ENCODE measurements at regions not wholly inside any gene's neighbourhood (a gene's known extent, or its start where the extent isn't known, plus 50 kb on each side); places are given as distances from the start of the nearest gene placed in this dataset.

DNA sequence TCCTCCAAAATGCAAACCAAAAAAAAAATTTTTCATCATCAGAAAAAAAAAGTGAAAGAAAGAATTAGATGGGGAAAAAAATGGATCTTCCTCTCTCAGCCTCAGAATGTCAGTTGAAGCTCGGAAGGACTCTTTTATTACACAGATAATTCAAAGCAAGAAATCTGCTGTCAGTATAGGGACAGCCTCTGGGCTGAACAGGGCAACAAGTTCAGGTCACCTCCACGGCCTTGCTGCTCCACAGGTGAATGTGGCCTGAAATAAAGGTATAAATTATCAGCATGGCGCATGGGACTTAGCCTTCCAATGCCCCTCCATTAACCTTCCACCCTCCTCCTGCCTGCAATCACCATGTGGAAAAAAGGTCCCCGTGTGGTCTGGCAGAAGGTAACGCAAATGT is 316.8 kb upstream of the POU3F3 start:
- DNase-seq (ENCODE audit: low spot score) = no peak

DNA sequence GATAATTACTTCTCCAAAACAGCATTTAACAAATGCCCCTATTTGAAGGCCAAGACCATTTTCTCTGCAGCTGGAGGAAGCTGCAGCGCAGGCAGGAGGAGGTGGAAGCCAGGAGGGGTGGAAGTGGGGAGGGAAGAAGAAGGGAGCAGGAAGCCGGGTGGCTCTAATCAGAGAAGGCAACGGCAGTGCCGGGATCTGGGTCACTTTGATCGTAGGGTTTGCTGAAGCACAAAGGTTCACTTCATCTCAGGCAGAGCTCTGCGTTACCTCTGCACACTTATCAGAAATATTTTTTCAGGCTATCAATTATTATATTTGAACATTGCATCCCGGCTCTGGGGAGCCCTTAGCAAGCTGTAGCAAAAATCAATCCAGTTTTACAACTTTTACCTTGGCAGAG is 315.8 kb upstream of the POU3F3 start:
- DNase-seq (ENCODE audit: low spot score) = no peak

DNA sequence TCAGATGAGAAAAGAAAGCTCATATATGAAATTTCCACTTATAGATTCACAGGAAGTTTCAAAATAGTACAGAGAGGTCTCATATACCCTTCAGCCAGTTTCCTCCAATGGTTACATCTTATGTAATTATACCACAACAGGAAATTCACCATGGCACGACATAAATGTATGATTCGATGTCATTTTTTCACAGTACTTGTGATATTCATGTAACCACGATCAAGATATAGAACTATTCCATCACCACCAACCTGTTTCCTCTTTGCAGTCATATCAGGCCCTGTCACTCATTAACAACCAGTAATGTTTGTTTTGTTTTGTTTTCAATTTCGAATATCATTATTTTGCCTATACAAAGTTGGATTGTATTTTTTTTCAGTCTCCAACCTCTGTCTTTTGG is 314.3 kb upstream of the POU3F3 start:
- no peak for DNase-seq (ENCODE audit: low spot score)

DNA sequence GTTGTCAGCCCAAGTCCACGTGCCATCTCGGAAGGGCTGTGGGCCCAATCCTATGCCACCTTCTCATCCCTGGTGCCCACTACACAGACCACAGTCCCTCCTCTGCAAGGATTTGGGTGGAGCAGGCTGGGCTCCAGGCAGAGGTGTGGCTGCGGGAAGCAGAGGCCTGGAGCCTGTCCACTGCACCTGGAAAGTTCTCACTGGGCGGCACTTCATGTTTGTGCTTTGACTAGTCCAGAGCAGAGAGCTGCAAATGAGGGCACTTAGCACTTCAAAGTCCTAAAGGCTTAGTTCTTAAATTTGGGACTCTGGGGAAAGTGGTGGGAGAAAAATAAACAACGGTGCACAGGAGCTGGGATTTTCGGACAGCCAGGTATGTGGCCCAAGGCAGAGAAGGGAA is 308.9 kb upstream of the POU3F3 start:
- DNase-seq (ENCODE audit: low spot score) = no peak

DNA sequence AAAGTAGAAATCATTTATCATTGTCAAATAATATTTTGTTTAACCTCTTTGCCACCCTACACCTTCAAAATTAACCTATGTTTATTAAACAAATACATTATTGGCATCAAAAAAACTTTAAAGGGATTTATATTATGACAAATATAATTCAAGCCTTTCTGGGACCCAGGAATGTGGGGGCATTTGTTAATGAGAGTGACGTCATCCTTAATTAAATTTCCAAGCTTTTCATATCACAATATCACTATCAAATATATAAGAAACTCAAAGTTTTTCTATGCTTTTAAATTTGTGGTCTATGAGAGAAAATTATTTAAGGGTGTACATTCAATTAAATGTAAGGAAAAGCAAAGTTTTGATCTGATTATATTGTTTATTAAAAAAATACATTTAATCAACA is 307.4 kb upstream of the POU3F3 start:
- no peak for DNase-seq (ENCODE audit: low spot score)

DNA sequence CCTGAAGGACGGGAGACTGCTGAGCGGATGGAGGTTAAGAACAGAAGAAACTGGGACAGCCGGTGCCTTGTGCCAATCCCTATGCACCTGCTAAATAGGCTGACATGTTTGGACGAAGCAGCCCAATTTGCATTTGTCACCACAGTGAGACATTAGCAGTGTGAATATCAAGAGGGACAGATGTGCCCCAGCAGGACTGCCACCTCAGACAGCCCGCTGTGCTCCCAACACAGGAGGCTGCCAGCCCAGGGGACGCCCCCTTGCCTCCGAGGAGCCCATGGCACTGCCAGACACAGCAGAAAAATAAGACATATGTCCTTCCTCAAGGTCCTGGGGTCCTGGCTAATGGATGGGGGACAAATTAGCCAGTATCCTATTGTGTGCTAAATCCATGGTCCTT is 306.7 kb upstream of the POU3F3 start:
- no peak for DNase-seq (ENCODE audit: low spot score)

DNA sequence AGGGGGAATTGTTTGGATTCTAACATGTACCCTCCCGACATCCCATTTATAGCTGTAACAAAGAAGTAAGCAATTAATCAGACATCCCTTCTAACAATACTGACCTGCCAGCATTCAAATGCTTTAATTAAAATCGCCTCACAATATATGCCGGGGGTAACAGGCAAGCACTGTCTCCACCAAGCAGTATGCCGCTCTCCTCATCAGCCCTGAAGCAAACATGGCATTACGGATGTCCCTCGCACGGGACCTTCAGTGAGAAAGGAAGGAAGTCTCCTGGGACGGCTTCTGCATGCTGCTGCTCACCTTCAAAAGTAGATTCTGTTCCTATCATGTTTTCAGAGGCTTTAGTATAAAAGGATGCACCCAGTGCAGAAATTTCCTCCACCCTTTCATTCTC is 292.7 kb upstream of the POU3F3 start:
- DNase-seq (ENCODE audit: low spot score) = no peak

DNA sequence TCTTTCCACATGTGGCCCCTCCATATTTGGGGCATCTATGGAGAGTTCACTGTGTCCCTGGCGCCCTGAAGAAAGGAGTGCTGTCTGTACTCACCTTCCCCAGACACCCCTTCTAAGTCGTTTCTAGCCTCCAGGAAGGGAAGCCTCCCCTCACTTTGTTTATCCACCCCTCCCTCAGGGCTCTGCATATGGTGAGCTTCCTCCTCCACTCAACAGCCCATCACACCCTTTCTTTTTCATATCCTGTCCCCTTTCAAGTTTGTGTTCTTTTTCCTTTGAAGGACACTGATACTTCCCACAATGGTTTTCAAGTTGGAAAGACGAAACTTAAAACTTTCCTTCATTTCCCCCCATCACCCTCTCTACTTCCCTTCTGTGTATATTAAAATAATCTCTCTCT is 291.4 kb upstream of the POU3F3 start:
- DNase-seq (ENCODE audit: low spot score) = no peak

DNA sequence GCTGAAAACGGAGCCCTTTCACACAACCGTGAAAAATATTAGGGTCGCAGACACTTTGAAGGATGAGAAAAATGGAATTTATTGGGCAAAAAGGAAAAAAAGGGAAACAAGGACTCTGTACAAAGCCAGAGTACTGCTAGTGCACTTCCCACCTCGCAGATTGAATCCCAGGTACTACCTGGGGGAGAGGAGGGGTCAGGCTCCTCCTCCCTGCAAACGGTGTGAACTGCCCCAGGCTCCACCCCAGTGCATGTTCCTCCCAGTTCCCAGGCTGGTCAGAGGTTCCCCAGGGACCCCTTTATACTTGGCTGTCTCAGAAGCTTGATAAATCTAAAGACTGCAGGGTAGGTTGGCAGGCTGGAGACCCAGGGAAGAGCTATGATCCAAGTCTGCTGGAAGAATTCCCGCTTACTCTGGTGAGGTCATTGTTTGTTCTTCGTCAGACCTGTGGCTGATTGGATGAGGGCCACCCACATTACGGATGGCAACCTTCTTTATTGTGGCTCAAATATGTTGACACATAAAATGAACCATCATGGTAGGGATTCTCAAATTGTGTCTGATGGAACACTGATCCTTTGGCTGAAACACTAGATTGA is 290.4 kb upstream of the POU3F3 start:
- DNase-seq (ENCODE audit: low spot score) = no peak

DNA sequence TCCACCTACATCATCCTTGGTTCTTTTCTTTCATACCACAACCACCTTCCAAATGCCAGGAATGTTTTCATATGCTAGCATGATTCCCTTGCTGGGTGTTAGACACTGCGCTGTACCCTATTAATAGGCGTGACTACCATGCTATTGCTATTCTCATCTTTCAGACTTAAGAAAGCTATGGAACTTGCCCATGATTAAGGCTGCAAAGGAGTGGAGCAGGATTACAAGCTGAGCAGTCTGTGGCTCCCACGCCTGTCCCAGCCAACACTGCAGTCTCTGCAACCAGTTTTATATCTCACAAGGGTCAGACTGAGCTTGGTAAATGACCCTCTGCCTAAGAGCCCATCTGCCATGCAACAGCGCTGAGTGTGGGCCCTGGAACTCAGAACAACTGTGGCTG is 285.7 kb upstream of the POU3F3 start:
- no peak for DNase-seq (ENCODE audit: low spot score)

DNA sequence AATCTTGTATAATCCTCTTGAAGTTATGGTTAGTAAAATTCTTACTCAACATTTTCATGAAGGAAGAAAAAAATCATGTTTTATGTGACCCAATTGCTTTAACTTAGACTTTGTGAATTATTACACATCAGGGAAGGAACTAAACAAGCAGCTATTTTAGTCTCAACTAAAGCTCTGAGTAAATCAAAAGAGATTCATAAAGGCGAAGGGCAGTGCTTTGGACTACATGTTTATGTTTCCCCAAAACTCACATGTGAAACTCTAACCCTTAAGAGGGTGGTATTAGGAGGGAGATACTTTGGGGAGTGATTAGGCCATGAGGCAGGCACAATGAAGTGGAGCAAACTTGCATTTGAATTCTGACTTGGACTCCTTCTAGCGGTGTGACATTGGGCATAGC is 283.7 kb upstream of the POU3F3 start:
- DNase-seq (ENCODE audit: low spot score) = no peak

DNA sequence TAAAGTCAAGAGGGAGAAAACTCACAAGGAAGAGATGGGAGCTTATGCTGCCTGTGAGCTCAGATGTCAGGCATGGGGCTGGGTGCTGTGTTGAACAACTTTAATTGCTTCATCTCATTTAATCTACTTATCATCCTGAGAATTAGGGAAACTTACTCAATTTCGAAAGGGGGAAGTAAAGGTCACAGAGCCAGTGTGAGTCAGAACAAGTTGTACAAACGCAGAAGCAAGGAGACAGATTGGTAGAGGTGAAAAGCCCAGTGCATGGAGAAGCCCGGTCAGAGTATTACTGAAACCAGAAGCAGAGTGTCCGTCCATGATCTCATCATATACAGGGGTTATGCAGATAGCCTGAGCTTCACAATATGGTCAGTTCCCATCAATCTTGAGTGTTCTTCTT is 281.1 kb upstream of the POU3F3 start:
- no peak for DNase-seq (ENCODE audit: low spot score)

DNA sequence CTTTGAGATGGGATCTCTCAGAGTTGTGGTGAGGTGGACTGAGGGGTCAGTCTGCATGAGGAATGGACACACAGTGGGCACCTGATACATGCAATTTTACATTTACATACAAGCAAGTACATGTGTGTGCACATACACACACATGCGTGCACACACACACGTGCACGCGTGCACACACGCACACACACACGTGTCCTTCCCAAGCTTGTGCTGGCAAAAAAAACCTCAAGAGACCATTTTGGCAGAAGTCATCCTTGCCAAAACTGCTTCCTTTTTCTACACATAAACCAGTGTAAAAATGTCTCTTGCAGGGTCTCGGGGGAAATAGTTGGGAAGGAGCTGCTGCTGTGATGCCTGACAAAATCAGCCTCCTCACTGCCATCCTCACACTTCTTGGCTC is 279.5 kb upstream of the POU3F3 start:
- no peak for DNase-seq (ENCODE audit: low spot score)

DNA sequence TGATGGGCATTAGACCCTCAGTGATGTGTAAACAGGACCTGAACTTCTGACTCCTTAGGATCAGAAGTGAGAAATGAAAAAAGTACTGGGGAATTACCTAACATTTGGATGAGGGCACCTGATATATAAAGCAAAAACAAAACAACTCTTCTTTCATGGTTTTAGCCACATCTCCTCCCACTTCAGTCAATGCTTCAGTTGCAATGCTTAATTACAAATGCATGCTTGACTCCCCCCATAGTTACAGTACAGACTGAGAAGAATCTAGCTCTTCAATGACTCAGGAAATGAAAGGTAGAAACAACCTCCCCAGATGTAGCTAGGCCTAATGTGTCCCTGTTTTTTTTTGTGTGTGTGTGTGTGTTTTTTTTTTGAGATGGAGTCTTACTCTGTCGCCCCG is 276.8 kb upstream of the POU3F3 start:
- no peak for DNase-seq (ENCODE audit: low spot score)

DNA sequence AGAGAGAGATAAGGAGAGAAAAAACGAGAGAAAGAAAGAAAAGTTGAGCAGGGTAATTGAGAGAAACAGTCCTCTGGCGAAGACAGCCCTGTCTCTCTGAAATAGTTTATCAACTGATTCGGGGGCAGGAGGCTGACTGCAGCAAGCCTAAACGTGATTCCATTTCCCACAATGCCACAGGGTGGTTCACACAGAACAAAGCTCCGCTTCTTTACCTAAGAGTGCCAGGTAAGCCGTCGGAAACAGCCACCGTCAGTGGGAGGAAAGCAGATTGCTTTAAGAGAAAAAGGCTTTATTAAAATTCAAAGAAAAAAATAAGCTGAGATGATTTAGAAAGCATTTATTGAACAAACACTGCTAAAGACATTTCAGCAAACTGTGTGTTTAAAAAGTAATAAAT is 271.4 kb upstream of the POU3F3 start:
- no peak for DNase-seq (ENCODE audit: low spot score)

DNA sequence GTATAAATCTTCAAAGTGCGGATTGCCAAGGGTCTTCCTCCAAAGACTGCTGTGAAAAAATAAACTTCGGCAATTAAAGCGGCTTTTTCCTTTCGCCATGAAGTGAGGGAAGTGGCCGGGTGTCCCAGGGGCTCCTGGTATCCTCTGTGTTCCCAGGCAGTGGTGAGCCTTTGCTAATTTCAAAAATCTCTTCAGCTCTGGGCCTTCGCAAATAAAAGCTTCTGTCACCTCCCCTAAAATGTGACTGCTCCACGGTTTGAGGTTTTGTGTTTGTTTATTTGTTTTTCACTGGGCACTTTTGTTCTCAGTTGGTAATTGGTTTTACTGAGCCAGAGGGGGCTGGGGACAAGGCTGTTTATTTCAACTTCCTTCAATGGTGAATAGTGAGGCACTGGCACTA is 270.1 kb upstream of the POU3F3 start:
- peak; percentile 2 for DNase-seq (ENCODE audit: low spot score)

DNA sequence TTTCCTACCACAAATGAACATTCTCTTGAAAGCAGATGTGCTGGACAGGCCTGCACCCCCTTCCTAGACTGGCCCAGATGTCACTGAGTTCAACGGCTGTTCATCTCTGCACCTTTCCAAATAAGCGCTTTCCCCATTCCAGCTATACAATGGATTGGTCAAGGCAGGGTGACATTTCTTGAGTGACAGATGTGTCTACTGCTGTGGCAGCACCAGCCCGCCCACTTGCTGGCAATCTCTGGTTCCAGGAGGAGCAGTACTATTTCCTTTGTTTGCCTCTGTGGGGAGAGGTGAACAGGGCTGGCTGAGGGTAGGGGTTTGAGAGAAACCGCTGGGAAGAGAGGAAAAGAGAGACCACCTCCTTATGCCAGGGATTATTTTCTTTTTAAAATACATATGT is 269.5 kb upstream of the POU3F3 start:
- DNase-seq (ENCODE audit: low spot score) = peak; percentile 8

DNA sequence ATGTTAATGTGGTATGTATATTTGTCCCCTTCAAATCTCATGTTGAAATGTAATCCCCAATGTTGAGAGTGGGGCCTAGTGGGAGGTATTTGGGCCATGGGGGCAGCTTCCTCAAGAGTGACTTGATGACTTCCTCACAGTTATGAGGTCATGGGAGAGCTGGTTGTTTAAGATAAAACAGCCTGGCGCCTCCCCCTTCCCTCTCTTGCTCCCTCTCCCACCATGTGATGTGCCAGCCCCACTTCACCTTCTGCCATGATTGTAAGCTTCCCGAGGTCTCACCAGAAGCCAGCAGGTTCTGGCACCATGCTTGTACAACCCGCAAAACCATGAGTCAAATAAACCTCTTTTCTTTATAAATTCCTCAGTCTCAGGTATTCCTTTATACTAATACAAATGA is 258.3 kb upstream of the POU3F3 start:
- DNase-seq (ENCODE audit: low spot score) = no peak

DNA sequence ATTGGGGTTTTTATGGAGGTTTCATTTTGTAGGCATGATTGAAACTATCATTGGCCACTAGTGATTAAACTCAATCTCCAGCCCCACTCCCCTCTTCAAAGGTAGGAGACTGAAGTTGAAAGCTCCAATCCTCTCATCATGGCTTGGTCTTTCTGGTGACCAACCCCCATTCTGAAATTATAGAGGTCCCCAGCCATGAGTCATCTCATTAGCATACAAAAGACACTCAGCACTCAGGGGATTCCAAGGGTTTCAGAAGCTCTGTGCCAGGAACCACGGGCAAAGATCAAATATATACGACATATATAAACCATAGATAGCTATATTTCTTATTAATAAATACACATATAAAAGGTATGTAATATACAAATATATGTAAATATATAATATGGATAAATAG is 256.0 kb upstream of the POU3F3 start:
- DNase-seq (ENCODE audit: low spot score) = no peak

DNA sequence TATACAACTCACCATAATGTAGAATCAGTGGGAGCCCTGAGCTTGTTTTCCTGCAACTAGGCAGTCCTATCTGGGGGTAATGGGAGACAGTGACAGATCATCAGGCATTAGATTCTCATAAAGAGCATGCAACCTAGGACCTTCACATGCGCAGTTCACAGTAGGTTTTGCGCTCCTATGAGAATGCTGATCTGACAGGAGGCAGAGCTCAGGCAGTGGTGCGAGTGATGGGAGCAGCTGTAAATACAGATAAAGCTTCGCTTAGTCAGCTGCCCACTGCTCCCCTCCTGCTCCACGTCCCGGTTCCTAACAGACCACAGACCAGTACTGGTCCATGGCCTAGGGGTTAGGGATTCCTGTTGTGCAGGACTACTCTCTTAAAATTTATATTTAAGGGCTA is 255.3 kb upstream of the POU3F3 start:
- no peak for DNase-seq (ENCODE audit: low spot score)

DNA sequence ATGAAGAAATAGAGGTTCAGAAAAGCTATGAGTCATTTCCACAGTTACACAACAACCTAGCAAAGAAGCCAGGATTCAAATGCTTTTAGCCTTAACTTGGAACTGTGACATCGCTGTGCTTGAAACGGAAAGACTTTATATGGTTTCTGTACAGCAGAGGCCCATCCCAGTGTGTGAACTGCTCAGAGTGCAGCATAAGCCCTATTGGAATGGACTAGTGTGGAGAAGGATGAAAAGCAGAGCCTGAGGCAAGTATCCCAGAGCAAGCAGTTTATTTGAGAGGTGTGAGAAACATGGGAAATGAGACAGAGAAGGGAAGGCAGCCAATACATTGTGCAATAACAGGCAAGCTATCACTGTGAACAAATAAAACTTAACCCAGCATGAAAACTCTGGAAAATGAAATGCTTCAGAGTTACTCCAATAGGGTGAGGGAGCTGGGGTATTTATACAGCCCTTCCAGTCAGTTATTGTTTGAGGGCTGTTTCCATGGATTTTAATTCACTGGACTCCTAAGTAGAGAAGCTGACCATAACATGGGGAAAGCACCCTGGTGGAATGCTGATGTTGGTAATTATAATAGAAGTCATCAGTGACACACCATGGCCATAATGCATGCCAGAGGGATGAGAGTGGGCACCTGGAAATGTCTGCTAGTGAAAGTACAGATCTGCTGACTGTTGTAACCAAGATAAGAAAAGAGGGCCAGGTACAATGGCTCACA is 254.0 kb upstream of the POU3F3 start:
- no peak for DNase-seq (ENCODE audit: low spot score)

DNA sequence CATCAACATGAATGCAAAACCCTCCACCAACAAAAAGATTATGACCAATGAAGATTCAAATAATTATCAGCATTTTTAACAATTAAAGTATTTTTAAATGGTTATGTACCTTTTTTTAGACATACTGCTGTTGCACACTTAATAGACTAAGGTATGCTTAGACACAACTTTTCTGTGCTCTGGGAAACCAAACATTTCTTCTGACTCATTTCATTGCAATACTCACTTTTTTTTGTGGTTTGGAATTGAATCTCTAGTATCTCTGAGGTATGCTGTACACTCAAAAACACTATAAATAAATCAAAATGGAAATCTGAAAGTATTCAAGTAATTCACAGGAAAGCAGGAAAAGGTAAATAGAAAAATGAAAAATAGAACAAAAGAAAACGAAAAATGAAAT is 247.9 kb upstream of the POU3F3 start:
- DNase-seq (ENCODE audit: low spot score) = no peak

DNA sequence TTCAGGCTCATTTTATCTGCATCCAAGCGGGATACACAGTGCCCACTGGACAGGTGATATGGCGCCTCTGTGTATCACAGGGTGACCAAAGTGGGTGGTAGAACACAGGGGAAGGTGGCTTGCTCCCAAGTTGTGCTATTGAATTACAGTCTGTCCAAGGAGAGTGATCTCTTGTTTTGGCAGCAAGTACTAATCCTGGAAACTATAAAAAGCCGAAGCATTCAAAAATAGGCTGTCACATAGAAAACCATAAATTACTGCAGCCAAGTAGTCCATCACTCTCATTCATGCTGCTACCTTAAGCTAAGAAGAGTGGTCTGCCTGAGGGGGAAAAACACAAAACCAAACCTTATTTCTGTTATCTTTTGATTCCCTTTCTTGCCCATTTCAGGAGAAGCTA is 237.1 kb upstream of the POU3F3 start:
- DNase-seq (ENCODE audit: low spot score) = no peak

DNA sequence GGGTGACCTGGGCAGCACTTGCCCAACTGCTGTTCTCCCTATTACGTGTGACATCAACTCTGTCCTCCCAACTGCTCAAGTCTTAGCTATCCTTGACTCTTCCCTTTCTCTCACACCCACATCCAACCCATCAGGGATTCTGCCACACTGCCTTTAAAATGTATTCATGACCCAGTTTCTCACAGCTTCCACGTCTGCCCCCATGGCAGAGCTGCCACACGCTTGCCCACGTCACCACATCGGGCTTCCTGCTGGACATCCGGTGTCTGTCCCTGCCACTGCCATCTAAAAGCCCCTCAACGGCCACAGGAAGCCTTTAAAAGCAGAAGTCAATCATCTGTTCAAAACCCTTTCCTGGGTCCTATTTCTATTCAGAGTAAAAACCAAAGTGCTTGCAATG is 233.1 kb upstream of the POU3F3 start:
- no peak for DNase-seq (ENCODE audit: low spot score)
